ENCODE measurements at regions not wholly inside any gene's neighbourhood (a gene's known extent, or its start where the extent isn't known, plus 50 kb on each side); places are given as distances from the start of the nearest gene placed in this dataset.

GRCh38 chr4:110837896-110838450 lies 215.1 kb upstream of the PITX2 start:
- TF ChIP-seq, protein P1, sequence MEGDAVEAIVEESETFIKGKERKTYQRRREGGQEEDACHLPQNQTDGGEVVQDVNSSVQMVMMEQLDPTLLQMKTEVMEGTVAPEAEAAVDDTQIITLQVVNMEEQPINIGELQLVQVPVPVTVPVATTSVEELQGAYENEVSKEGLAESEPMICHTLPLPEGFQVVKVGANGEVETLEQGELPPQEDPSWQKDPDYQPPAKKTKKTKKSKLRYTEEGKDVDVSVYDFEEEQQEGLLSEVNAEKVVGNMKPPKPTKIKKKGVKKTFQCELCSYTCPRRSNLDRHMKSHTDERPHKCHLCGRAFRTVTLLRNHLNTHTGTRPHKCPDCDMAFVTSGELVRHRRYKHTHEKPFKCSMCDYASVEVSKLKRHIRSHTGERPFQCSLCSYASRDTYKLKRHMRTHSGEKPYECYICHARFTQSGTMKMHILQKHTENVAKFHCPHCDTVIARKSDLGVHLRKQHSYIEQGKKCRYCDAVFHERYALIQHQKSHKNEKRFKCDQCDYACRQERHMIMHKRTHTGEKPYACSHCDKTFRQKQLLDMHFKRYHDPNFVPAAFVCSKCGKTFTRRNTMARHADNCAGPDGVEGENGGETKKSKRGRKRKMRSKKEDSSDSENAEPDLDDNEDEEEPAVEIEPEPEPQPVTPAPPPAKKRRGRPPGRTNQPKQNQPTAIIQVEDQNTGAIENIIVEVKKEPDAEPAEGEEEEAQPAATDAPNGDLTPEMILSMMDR (IDR thresholded peaks at IDR 0.05; ENCODE audit: low read length), result no peak
- no peak for TF ChIP-seq EZH2 (optimal IDR thresholded peaks at IDR 0.05; ENCODE audit: low read depth, low read length)
- TF ChIP-seq EZH2phosphoT487 (IDR thresholded peaks at IDR 0.05; ENCODE audit: low read length), result no peak

Measured in MM.1S (cell line).